Skin epidermis (tissue), 12 donors: ENCODE measurements at regions not wholly inside any gene's neighbourhood (a gene's known extent, or its start where the extent isn't known, plus 50 kb on each side); places are given as distances from the start of the nearest gene placed in this dataset.
A peak's percentile ranks its signal among the peaks of the same experiment; 100 is the strongest.

ENCODE experiments used
- H3K27ac ChIP-seq, 21 experiments: fragments of 200-600 bp; sonication (generic) in 11 of 21; one replicate each; pipeline ENCODE4 v1.5.0; 2020; ENCODE audit warnings: mild to moderate bottlenecking in 3 of 21, inconsistent platforms in 2 of 21, moderate library complexity in 2 of 21
- H3K4me3 ChIP-seq, 7 experiments: fragments of 200-600 bp; sonication (generic) in 2 of 7; one replicate each; pipeline ENCODE4 v1.5.0; 2020; ENCODE audit warnings: inconsistent platforms in 2 of 7, mild to moderate bottlenecking in 2 of 7, moderate library complexity in 1 of 7

- H3K27ac ChIP-seq: peak overlapping the region in 3 of 21 experiments; percentile 26 to 37 (median 35)
Measured at GRCh38 chr9:110143485-110143884, 64.5 kb downstream of the C9orf152 start.

GRCh38 chr9:110143950-110144545 is 63.9 kb downstream of the C9orf152 start:
- peak overlapping the region in 3 of 21 experiments; percentile 0 to 35 (median 26) for H3K27ac ChIP-seq
- H3K4me3 ChIP-seq: no peak overlapping the region

More at GRCh38 chr9:110143485-110143884, 64.5 kb downstream of the C9orf152 start:
- H3K4me3 ChIP-seq: no peak overlapping the region

GRCh38 chr9:110146373-110146772 is 61.6 kb downstream of the C9orf152 start:
- H3K27ac ChIP-seq: no peak overlapping the region
- no peak overlapping the region for H3K4me3 ChIP-seq

- H3K4me3 ChIP-seq: peak overlapping the region in 1 of 7 experiments; percentile 11
Measured at GRCh38 chr9:110148384-110148783, 59.6 kb downstream of the C9orf152 start.

GRCh38 chr9:110148891-110149290 is 59.1 kb downstream of the C9orf152 start:
- H3K4me3 ChIP-seq: peak overlapping the region in 2 of 7 experiments; percentile 9 to 11
- peak overlapping the region in 17 of 21 experiments; percentile 3 to 79 (median 46) for H3K27ac ChIP-seq

More at GRCh38 chr9:110148384-110148783, 59.6 kb downstream of the C9orf152 start:
- peak overlapping the region in 15 of 21 experiments; percentile 3 to 79 (median 48) for H3K27ac ChIP-seq
